ENCODE measurements at regions not wholly inside any gene's neighbourhood (a gene's known extent, or its start where the extent isn't known, plus 50 kb on each side); places are given as distances from the start of the nearest gene placed in this dataset.
A peak's percentile ranks its signal among the peaks of the same experiment; 100 is the strongest.
"Not testable (repeated sequence)": the region's sequence is repeated elsewhere in the genome, so short reads cannot be mapped to it uniquely, and the experiment has no call there.

DNA sequence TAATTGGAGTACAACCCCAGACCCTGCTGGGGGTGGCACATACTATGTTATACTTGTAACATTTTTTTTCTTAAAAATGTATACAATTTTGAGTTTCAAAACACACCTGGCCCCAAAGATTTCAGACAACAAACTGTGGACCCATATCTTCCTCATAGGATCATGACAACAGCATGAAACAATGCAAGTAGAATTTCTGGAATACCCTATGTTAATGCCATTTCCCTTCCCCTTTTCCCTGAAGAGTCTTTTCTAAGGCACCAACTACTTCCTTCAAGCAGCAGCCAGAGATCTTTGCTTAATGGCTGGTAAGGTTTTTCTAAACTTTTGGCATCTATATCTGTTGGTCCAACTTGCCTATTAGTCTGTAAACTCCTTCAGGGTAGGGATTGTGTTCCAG, 99.9 kb upstream of the SERBP1 start:
- no peak for DNase-seq

GRCh38 chr1:67532452-67533216, 102.4 kb upstream of the SERBP1 start:
- peak in 1 of 2 experiments; percentile 1 for DNase-seq

DNA sequence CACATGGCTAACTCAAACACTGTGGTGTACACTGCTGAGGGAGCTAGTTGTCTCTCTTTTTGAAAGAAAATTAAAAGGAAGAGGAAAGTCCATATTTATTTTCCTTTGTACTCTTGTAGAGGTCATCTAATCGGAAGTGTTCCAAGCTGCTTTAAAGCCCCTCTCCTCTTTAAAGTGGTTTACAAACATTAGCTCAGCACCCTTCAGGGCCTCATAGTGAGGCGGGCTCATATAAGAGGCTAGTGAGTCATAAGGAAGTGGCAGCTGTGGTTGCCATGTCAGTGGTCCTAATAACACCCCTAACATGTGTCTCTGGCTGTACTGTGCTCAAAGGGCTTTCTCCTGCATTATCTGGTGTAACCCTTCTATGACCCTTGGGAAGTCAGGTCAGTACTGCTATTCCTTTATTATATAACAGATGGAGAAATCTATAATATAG, 104.4 kb upstream of the SERBP1 start:
- DNase-seq: no peak

DNA sequence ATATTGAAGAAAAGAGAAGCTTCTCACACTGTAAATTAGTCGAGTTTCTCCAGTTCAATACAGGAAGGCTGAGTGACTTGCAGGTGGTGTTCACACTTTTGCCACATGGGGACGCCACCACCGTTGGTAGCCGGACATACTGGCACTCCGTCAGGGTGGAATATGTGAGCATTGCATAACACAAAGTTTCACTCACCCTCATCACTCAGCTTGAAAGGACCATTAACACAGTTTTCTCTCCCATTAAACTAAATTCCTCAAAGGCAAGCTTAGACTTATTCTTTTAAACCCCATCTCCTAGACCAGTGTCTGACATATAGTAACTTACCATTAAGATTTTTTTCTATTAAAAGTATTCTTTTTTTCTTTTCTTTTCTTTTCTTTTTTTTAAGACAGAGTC, 105.3 kb upstream of the SERBP1 start:
- no peak for DNase-seq

DNA sequence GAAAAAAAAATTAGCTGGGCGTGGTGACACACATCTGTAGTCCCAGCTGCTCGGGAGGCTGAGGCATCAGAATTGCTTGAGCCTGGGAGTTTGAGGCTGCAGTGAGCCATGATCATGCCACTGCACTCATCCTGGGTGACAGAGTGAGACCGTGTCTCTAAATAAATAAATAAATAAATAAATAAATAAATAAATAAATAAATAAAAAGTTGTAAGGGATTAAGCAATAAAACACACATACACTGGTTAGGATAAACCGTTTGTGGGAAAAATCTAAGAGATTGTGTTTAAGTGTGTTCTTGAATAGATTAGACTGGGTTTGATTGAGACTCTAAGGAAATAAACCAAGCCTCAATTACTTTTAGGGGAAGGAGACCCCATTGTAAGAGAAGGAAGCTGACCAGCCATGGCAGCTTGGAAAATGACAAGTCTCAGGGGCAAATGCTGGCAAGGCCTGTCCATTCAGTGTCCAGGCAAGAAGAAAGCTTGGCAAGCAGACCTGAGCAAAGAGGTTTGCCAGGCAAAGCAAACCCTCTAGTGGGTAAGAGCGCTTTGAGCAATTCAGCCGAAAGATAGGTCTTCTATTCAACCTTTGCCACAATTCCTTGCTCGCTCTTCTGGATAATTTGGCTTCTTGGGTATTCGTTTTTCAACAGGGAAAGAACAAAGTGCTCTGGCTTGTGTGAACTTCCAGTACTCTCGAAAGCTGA, 106.9 kb upstream of the SERBP1 start:
- no peak for DNase-seq

- DNase-seq: no peak
These were observed 107.4 kb upstream of the SERBP1 start for GRCh38 chr1:67537667-67538018.

DNA sequence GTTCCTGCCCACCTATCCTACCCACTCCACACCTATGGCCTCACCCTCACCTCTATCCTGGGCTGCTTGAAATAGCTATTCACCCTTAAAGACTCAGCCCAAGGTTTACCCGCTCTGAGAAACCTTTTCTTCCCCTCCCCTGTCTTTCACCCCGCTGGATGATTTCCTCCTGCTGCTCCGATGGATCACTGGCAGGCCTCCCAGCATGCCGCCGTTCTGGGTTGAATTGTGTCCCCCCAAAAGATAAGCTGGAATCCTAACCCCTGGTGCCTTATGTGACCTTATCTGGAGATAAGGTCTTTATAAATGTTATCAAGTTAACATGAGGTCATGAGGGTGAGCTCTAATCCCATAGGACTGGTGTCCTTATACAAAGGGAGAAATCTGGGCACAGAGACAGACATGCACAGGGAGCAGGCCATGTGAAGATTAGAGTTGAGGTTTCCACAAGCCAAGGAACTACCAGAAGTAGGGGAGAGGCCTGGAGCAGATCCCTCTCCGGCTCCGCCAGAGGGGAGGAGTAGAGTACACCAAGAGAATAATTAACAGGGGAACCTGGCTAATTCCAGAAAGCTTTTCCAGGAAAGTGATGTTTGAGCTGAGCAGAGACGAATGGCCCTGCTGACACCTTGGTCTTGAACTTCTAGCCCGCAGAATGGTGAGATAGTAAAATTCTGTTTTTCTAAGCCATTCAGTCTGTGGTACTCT, 110.0 kb upstream of the SERBP1 start:
- no peak for DNase-seq

DNA sequence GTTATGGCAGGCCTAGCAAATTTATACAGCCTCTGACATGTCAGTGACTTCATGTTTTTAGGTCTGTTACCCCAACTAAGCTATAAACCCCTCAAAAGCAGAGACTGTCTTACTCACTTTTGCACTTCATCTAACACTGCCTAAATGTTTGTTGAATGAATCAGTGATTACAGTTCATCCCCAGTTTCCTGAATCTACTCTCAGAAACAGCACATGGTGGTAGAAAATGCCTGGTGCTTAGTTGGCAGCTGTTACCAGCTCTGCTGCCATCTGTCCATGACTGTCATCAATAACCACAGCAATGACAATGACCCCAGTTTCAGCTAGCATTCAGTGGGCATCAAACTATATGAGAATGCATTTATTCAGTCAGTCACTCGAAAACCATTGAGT, 110.5 kb upstream of the SERBP1 start:
- DNase-seq: no peak

- DNase-seq: no peak
These were observed 112.5 kb upstream of the SERBP1 start for GRCh38 chr1:67542747-67543146.

DNA sequence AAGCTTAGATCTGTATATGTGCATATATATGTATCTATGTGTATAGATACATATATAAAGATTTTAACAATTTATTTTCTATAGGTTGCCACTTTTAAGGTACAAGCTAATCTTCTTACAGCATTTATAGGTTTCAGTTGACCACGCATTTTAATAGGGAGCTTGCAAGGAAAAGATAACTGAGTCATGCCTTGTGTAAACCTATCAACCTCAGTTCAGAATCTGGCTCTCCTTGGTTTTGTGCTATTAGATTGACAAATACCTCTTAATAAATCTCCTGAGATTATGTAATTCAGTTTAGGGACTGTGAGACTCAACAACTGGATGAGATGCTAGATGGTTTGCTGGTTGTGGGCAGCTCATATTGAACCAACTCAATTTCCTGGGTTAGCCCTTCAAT, 114.7 kb upstream of the SERBP1 start:
- DNase-seq: no peak

- DNase-seq: no peak
These were observed 115.2 kb upstream of the SERBP1 start for GRCh38 chr1:67545364-67545763.

DNA sequence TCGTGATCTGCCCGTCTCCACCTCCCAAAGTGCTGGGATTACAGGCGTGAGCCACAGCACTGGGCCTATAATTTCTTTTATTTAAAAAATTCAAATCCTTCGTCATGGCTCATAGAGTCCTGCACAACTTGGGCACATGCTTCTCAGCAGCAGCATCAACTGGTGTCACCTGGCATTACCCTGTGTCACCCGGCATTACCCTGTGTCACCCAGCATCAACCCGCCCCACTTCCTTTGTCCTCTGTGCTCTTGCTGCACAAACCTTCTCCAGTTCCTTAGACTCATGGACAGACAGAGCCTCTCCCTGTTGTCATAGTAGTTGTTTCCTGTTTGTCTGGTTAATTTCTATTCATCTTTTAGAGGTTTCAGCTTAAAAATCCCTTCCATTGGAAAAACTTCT, 121.2 kb upstream of the SERBP1 start:
- no peak for DNase-seq

DNA sequence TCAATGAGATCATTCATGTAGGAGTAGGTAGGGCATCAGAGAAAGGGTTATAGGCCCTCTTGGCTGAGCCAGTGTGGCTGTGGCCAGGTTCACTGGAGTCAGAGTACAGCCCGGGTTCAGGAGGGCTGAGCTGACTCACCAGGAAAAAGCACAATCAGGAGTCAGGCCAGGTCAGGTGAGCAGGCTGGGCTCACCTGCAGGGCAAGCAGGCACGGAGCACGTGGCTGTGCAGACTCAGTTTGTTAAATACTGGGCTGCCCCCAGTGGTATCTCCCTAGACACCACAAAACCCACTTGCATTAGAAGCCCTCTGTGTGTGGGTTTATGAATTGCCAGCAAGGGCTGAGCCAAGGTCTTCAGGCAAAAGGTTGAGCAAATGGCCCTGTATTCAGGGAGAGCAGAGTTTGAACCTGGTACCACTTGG, 122.1 kb upstream of the SERBP1 start:
- DNase-seq: no peak

- not testable (repeated sequence) for DNase-seq
These were observed 124.0 kb upstream of the SERBP1 start for GRCh38 chr1:67554204-67554603.

- DNase-seq: no peak
These were observed 125.5 kb upstream of the SERBP1 start for GRCh38 chr1:67555461-67556296.

GRCh38 chr1:67556297-67556900, 126.2 kb upstream of the SERBP1 start:
- DNase-seq: no peak

DNA sequence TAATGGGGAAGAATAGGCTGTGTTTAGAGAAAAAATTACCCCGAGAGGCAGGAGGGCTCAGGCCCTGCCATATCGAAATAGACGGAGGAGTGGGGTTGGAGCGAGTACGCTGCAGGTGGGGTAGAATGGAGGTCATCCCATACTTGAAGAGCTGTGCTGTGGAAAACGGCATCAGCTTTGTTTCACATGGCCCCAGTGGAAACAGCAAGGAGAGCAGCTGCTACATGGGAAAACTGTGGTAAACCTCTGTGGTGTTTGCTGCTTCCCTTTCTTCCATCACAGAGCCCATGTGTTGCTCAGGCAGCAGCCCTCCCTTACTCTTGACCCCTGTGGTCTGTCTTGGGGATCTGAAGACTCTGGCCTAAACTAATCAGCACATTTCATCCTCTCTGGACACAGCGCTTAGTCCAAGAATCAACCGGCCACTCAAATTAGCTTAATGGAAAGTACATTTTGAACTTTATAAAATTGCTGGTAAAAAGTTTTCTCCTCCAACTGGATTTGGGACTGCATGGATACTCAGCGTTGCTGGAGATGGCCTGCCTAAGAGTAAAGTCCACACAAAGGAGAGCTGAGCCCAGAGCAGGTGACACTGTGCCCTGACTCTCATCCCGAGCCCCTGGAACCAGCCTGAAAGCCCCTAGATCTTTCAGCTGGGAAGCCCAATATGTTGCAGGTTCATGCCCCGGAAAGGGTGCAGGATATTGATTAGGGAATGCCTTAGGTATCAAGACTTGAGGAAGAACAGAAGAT, 127.1 kb upstream of the GADD45A start:
- no peak for DNase-seq

DNA sequence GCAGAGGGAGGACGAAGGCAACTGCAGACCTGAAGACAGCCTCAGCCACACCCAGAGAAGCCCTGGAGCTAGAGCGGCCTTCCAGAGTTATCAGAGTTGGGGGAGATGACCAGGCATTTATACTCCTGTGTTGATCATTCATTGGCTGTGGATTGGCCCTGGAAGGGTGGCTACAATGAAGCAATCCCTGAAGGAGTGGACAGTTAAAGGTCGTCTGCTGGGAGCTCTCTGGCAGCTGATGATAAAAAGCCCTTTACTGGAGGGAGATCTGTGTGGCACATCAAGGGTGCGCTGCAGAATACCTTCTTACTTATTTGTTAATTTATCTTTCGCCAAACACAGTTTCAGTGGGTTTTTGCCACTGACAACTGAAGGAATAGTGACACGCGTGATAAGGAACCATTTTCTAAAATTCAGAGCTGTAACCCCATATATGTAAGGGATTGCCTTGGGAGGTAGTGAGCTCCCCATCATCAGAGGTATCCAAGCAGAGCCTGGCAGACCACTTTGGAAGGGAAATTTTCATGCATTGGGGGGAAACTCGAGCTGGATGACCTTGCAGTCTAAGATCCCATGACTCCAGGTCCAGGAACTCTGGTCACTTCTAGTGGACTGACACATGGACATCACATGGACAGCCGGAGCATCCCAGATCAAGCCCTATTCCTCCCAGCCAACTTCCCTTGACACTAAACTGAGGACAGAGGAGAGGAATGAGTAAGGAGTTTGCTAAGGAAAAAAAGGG, 126.4 kb upstream of the GADD45A start:
- no peak for DNase-seq

GRCh38 chr1:67559222-67559700, 125.7 kb upstream of the GADD45A start:
- DNase-seq: no peak

GRCh38 chr1:67560580-67561255, 124.3 kb upstream of the GADD45A start:
- no peak for DNase-seq

Data from cerebellar nuclear complex (tissue), 1 donor.